ENCODE measurements at regions not wholly inside any gene's neighbourhood (a gene's known extent, or its start where the extent isn't known, plus 50 kb on each side); places are given as distances from the start of the nearest gene placed in this dataset.

DNA sequence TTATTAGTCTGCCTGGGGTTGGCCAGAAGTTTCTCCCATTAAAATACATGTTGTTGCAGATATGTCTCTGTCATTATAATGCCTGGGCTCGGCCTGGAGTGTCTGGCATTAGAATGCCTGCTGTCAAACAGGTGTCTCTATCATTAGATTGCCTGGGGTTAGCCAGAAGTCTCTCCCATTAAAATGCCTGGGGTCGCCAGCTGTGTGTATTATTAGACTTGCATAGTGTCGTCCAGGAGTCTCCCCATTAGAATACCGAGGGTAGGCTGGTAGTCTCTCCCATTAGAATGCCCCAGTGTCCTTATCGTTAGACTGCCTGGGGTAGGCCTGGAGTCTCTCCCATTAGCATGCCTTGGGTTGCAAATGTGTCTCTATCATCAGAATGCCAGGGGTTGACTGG, 2270.8 kb downstream of the TP53TG3F start:
- TF ChIP-seq, protein P1, sequence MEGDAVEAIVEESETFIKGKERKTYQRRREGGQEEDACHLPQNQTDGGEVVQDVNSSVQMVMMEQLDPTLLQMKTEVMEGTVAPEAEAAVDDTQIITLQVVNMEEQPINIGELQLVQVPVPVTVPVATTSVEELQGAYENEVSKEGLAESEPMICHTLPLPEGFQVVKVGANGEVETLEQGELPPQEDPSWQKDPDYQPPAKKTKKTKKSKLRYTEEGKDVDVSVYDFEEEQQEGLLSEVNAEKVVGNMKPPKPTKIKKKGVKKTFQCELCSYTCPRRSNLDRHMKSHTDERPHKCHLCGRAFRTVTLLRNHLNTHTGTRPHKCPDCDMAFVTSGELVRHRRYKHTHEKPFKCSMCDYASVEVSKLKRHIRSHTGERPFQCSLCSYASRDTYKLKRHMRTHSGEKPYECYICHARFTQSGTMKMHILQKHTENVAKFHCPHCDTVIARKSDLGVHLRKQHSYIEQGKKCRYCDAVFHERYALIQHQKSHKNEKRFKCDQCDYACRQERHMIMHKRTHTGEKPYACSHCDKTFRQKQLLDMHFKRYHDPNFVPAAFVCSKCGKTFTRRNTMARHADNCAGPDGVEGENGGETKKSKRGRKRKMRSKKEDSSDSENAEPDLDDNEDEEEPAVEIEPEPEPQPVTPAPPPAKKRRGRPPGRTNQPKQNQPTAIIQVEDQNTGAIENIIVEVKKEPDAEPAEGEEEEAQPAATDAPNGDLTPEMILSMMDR (IDR thresholded peaks at IDR 0.05 in 4 of 5, conservative IDR thresholded peaks at IDR 0.05 in 1 of 5) = no peak
- no peak for TF ChIP-seq POLR2A (IDR thresholded peaks at IDR 0.05)

Data from gastrocnemius medialis (tissue), 4 donors.